ENCODE measurements at regions not wholly inside any gene's neighbourhood (a gene's known extent, or its start where the extent isn't known, plus 50 kb on each side); places are given as distances from the start of the nearest gene placed in this dataset.

DNA sequence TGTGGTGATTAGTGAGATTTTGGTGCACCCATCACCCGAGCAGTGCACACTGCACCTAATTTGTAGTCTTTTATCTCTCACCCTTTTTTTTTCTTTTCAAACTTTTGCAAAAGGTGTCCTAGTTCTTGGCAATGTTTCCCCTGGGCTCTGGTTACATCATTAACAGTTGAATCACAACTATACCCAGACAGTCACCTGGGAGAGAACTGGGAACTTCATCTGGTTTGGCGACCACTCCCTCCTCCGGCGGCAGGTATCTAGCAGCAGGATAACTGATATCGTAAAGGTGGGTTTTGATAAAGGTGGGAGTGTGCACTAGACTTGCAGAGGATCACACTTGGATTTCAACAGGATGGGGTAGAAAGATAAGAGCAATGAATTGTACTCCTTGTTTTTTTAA is 140.5 kb downstream of the CHIC2 start:
- TF ChIP-seq ZNF619 (CRISPR knock-in tag; IDR thresholded peaks at IDR 0.05) = no peak
- TF ChIP-seq, protein P1, sequence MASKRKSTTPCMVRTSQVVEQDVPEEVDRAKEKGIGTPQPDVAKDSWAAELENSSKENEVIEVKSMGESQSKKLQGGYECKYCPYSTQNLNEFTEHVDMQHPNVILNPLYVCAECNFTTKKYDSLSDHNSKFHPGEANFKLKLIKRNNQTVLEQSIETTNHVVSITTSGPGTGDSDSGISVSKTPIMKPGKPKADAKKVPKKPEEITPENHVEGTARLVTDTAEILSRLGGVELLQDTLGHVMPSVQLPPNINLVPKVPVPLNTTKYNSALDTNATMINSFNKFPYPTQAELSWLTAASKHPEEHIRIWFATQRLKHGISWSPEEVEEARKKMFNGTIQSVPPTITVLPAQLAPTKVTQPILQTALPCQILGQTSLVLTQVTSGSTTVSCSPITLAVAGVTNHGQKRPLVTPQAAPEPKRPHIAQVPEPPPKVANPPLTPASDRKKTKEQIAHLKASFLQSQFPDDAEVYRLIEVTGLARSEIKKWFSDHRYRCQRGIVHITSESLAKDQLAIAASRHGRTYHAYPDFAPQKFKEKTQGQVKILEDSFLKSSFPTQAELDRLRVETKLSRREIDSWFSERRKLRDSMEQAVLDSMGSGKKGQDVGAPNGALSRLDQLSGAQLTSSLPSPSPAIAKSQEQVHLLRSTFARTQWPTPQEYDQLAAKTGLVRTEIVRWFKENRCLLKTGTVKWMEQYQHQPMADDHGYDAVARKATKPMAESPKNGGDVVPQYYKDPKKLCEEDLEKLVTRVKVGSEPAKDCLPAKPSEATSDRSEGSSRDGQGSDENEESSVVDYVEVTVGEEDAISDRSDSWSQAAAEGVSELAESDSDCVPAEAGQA (IDR thresholded peaks at IDR 0.05; ENCODE audit: low read depth) = no peak
- TF ChIP-seq, protein P1 (CRISPR knock-in tag; IDR thresholded peaks at IDR 0.05; ENCODE audit: borderline replicate concordance) = no peak
- no peak for TF ChIP-seq ZNF326 (CRISPR knock-in tag; IDR thresholded peaks at IDR 0.05; ENCODE audit: borderline replicate concordance)
- TF ChIP-seq ZNF24 (IDR thresholded peaks at IDR 0.05) = no peak
- no peak for TF ChIP-seq TBX3 (IDR thresholded peaks at IDR 0.05; ENCODE audit: borderline replicate concordance)
- no peak for TF ChIP-seq ZBTB38 (CRISPR knock-in tag; IDR thresholded peaks at IDR 0.05)
- TF ChIP-seq ZNF12 (CRISPR knock-in tag; IDR thresholded peaks at IDR 0.05) = no peak
- TF ChIP-seq NCOA5 (CRISPR knock-in tag; IDR thresholded peaks at IDR 0.05) = no peak
- no peak for TF ChIP-seq ZNF891 (CRISPR knock-in tag; IDR thresholded peaks at IDR 0.05)
- TF ChIP-seq NAIF1 (CRISPR knock-in tag; IDR thresholded peaks at IDR 0.05; ENCODE audit: borderline replicate concordance) = no peak
- no peak for TF ChIP-seq TP53 (CRISPR knock-in tag; conservative IDR thresholded peaks at IDR 0.05)
- no peak for TF ChIP-seq U2AF1 (optimal IDR thresholded peaks at IDR 0.05; ENCODE audit: low read depth, low read length)
- TF ChIP-seq, protein P2, sequence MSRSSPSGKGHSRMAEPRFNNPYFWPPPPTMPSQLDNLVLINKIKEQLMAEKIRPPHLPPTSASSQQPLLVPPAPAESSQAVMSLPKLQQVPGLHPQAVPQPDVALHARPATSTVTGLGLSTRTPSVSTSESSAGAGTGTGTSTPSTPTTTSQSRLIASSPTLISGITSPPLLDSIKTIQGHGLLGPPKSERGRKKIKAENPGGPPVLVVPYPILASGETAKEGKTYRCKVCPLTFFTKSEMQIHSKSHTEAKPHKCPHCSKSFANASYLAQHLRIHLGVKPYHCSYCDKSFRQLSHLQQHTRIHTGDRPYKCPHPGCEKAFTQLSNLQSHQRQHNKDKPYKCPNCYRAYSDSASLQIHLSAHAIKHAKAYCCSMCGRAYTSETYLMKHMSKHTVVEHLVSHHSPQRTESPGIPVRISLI (CRISPR knock-in tag; IDR thresholded peaks at IDR 0.05; ENCODE audit: borderline replicate concordance) = no peak
- TF ChIP-seq NFIB (CRISPR knock-in tag; IDR thresholded peaks at IDR 0.05; ENCODE audit: borderline replicate concordance) = no peak
- no peak for TF ChIP-seq ETV5 (CRISPR knock-in tag; IDR thresholded peaks at IDR 0.05; ENCODE audit: borderline replicate concordance)
- no peak for TF ChIP-seq MYNN (CRISPR knock-in tag; IDR thresholded peaks at IDR 0.05; ENCODE audit: low read depth)
- no peak for TF ChIP-seq ZC3H4 (CRISPR knock-in tag; IDR thresholded peaks at IDR 0.05; ENCODE audit: borderline replicate concordance)
- TF ChIP-seq ZNF331 (CRISPR knock-in tag; IDR thresholded peaks at IDR 0.05) = no peak
- ChIA-PET POLR2A (no interaction called here), CTCF (ENCODE audit: low intra/inter-chr PET ratio, low total read pairs) (no interaction called here)
- Histone ChIP-seq H3K4me3 (replicated peaks in 1 of 3; ENCODE audit: insufficient read depth in 1 of 3, low read depth in 2 of 3, low read length in 3 of 3) (no peak overlapping the region), H3K79me2 (ENCODE audit: insufficient read depth, low read length) (no peaks in the 10 kb centered on the region), H3K36me3 (replicated peaks in 1 of 2; ENCODE audit: control insufficient read depth in 1 of 2, insufficient read depth in 2 of 2, low read length in 2 of 2) (no peaks in the 10 kb centered on the region), H3K27me3 (ENCODE audit: control insufficient read depth in 1 of 2, insufficient read depth in 2 of 2, low read length in 2 of 2) (0 out of 5 replicates have a peak, but pooled peaks cover 0 to 5% of the 10 kb centered on the region in 2 experiments), H3K4me2 (ENCODE audit: low read depth, low read length) (no peak overlapping the region), H3K9ac (ENCODE audit: insufficient read depth, low read depth, low read length) (no peak overlapping the region), H2AFZ (ENCODE audit: low read length) (no peak overlapping the region), H3K4me1 (ENCODE audit: insufficient read depth, low read length) (peaks cover 5% of the 10 kb centered on the region; the same call in 1 of the 2 replicates), H3K9me3 (ENCODE audit: low read length) (no peaks in the 10 kb centered on the region), H3K27ac (ENCODE audit: extremely low read length, insufficient read depth, low read length) (no peak overlapping the region), H4K20me1 (ENCODE audit: insufficient read depth, low read length) (no peaks in the 10 kb centered on the region)
- BruUV-seq (replicated peaks) = no TSS peak
- FAIRE-seq = no peak
- intact Hi-C loops (cut with micrococcal nuclease; ENCODE audit: unreplicated experiment) = no loop called here
- 43% methylated on average over 5 of the region's 5 CpGs for WGBS (ENCODE audit: low lambda C conversion rate)
- no peak for ATAC-seq
- no peak for DNase-seq (ENCODE audit: low spot score)
- in situ Hi-C loops (cut with HindIII; ENCODE audit: extremely low pct_ligation_motif_present, low pct_unique_long_range_greater_than_20kb) = loop anchor here (25.0 kb wide), 1 partner anchor 912 kb away; no protein-coding TSS in a partner anchor
